Hepatocyte (in vitro differentiated cells): ENCODE measurements at regions not wholly inside any gene's neighbourhood (a gene's known extent, or its start where the extent isn't known, plus 50 kb on each side); places are given as distances from the start of the nearest gene placed in this dataset.

Experiments
- EZH2phosphoT487 ChIP-seq: fragments of 200-600 bp; sonication (generic); IDR thresholded peaks from one replicate; pipeline ENCODE4 v1.6.1; 2018; ENCODE audit warnings: antibody characterized with exemption, mild to moderate bottlenecking, low read depth, moderate library complexity; ENCODE audit not compliant: unreplicated experiment, severe bottlenecking
- TF ChIP-seq, protein P1 (sequence below): fragments of 200-600 bp; sonication (generic); IDR thresholded peaks from 2 replicates; pipeline ENCODE4 v1.5.1; 2016; ENCODE audit warnings: antibody characterized with exemption, mild to moderate bottlenecking; ENCODE audit not compliant: poor library complexity

DNA sequence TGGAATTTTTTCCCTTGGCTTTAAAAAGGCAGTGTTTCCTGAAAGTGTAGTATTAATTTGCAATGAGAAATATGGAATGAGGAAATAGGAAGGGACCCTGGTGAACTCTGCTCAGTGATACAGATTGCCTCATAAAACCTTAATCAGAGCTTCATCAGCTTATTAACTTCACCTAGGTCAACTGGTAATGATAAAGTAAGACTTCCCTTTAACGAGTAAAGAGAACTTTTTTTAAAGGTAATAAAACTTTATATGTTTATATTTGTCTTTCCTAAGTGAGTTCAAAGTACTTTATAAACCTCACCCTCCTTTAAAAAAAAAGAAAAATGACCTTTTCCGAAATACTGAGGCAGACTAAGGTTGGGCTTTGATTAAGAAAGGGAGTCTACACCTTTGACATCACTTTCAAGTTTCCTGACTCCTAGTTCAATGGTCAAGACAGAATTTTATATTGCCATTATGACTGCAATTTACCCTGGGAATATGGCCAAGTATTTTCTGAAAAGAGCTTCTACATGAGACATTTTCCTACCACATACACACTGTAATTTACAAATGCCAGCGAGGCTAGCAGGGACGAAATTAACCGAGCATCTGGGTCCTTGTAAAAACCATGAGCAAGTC, 706.3 kb upstream of the TENM3 start:
- TF ChIP-seq, protein P1, sequence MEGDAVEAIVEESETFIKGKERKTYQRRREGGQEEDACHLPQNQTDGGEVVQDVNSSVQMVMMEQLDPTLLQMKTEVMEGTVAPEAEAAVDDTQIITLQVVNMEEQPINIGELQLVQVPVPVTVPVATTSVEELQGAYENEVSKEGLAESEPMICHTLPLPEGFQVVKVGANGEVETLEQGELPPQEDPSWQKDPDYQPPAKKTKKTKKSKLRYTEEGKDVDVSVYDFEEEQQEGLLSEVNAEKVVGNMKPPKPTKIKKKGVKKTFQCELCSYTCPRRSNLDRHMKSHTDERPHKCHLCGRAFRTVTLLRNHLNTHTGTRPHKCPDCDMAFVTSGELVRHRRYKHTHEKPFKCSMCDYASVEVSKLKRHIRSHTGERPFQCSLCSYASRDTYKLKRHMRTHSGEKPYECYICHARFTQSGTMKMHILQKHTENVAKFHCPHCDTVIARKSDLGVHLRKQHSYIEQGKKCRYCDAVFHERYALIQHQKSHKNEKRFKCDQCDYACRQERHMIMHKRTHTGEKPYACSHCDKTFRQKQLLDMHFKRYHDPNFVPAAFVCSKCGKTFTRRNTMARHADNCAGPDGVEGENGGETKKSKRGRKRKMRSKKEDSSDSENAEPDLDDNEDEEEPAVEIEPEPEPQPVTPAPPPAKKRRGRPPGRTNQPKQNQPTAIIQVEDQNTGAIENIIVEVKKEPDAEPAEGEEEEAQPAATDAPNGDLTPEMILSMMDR = no peak
- TF ChIP-seq EZH2phosphoT487 = no peak
